ENCODE measurements at regions not wholly inside any gene's neighbourhood (a gene's known extent, or its start where the extent isn't known, plus 50 kb on each side); places are given as distances from the start of the nearest gene placed in this dataset.
"Not testable (repeated sequence)": the region's sequence is repeated elsewhere in the genome, so short reads cannot be mapped to it uniquely, and the experiment has no call there.

- not testable (repeated sequence) for TF ChIP-seq TCF12 (IDR thresholded peaks at IDR 0.05; ENCODE audit: low read depth, low read length); POLR2A (IDR thresholded peaks at IDR 0.05; ENCODE audit: control extremely low read depth in 1 of 2, low read depth in 2 of 2, low read length in 2 of 2); RBBP5 (IDR thresholded peaks at IDR 0.05; ENCODE audit: borderline replicate concordance, low read depth, low read length); CTCF (IDR thresholded peaks at IDR 0.05; ENCODE audit: control extremely low read depth in 1 of 3, insufficient read depth in 1 of 3, low read depth in 1 of 3, low read length in 3 of 3); MAX (IDR thresholded peaks at IDR 0.05); TBP (IDR thresholded peaks at IDR 0.05; ENCODE audit: low read depth, low read length); TAF1 (IDR thresholded peaks at IDR 0.05; ENCODE audit: low read depth, low read length); CHD2 (IDR thresholded peaks at IDR 0.05; ENCODE audit: low read length); RAD21 (IDR thresholded peaks at IDR 0.05 in 1 of 2, conservative IDR thresholded peaks at IDR 0.05 in 1 of 2; ENCODE audit: low read depth in 2 of 2, low read length in 2 of 2); HDAC2 (IDR thresholded peaks at IDR 0.05; ENCODE audit: borderline replicate concordance in 1 of 2, low read depth in 2 of 2, low read length in 2 of 2); SP1 (IDR thresholded peaks at IDR 0.05; ENCODE audit: low read depth, low read length); EP300 (IDR thresholded peaks at IDR 0.05; ENCODE audit: borderline replicate concordance in 1 of 2, low read depth in 2 of 2, low read length in 2 of 2)
Observed at GRCh38 chr3:3646103-3646844, 153.0 kb upstream of the LRRN1 start.

Measured in H1 (cell line).